ENCODE measurements at regions not wholly inside any gene's neighbourhood (a gene's known extent, or its start where the extent isn't known, plus 50 kb on each side); places are given as distances from the start of the nearest gene placed in this dataset.

- DNase-seq = no peak
Measured at GRCh38 chr2:241943209-241943850, 73.8 kb downstream of the RTP5 start.

GRCh38 chr2:241943961-241944575 lies 74.5 kb downstream of the RTP5 start:
- DNase-seq = no peak

GRCh38 chr2:241944821-241945220 lies 75.3 kb downstream of the RTP5 start:
- no peak for DNase-seq

- no peak for DNase-seq
Measured at GRCh38 chr2:241945311-241945710, 75.8 kb downstream of the RTP5 start.

GRCh38 chr2:241945803-241946202 lies 76.3 kb downstream of the RTP5 start:
- no peak for DNase-seq

GRCh38 chr2:241946306-241947003 lies 76.9 kb downstream of the RTP5 start:
- DNase-seq = no peak

- no peak for DNase-seq
Measured at GRCh38 chr2:241947004-241947350, 77.4 kb downstream of the RTP5 start.

GRCh38 chr2:241947401-241947800 lies 77.9 kb downstream of the RTP5 start:
- no peak for DNase-seq

GRCh38 chr2:241947876-241948275 lies 78.3 kb downstream of the RTP5 start:
- DNase-seq = no peak

- no peak for DNase-seq
Measured at GRCh38 chr2:241948299-241948897, 78.9 kb downstream of the RTP5 start.

- no peak for DNase-seq
Measured at GRCh38 chr2:241948901-241949735, 79.6 kb downstream of the RTP5 start.

GRCh38 chr2:241949736-241950412 lies 80.3 kb downstream of the RTP5 start:
- DNase-seq = no peak

GRCh38 chr2:241950413-241951315 lies 81.1 kb downstream of the RTP5 start:
- DNase-seq = no peak

- no peak for DNase-seq
Measured at GRCh38 chr2:241951316-241951700, 81.8 kb downstream of the RTP5 start.

- no peak for DNase-seq
Measured at GRCh38 chr2:241951920-241952319, 82.4 kb downstream of the RTP5 start.

- no peak for DNase-seq
Measured at GRCh38 chr2:241952816-241953215, 83.3 kb downstream of the RTP5 start.

- no peak for DNase-seq
Measured at GRCh38 chr2:241953324-241953928, 83.9 kb downstream of the RTP5 start.

GRCh38 chr2:241956521-241957110 lies 87.1 kb downstream of the RTP5 start:
- no peak for DNase-seq

GRCh38 chr2:241957276-241957675 lies 87.7 kb downstream of the RTP5 start:
- no peak for DNase-seq

- DNase-seq = no peak
Measured at GRCh38 chr2:241958818-241959545, 89.5 kb downstream of the RTP5 start.
